Adrenal gland (tissue), 9 donors: ENCODE measurements at regions not wholly inside any gene's neighbourhood (a gene's known extent, or its start where the extent isn't known, plus 50 kb on each side); places are given as distances from the start of the nearest gene placed in this dataset.

Experiments used
- DNase-seq, 7 donors: peaks; one replicate each; pipeline ENCODE4 v3.0.0-alpha.2; 2019 to 2020
- H3K27ac ChIP-seq, 5 donors: fragments of 200-600 bp; sonication (generic) in 4 of 5; 1 replicate in 3 of 5; 2 replicates in 2 of 5; pipeline versions ENCODE4 v1.5.1 to v1.8.0; 2016 to 2020; ENCODE audit warnings: mild to moderate bottlenecking in 1 of 5
- H3K27me3 ChIP-seq: fragments of 200-600 bp; 2 replicates; pipeline ENCODE4 v1.8.0; 2021
- H3K36me3 ChIP-seq, 2 donors: fragments of 200-600 bp; replicated peaks in 1 of 2; 1 replicate in 1 of 2; 2 replicates in 1 of 2; pipeline versions ENCODE4 v1.5.1 to v1.8.0; 2018 to 2022
- H3K4me1 ChIP-seq, 2 donors: fragments of 200-600 bp; replicated peaks in 1 of 2; 1 replicate in 1 of 2; 2 replicates in 1 of 2; pipeline versions ENCODE4 v1.5.1 to v1.8.0; 2018 to 2021
- H3K4me3 ChIP-seq, 4 donors: fragments of 200-600 bp; sonication (generic) in 3 of 4; one replicate each; pipeline ENCODE4 v1.5.1; 2016 to 2018
- H3K9me3 ChIP-seq, 3 donors: fragments of 200-600 bp; sonication (generic) in 1 of 3; replicated peaks in 1 of 3; 1 replicate in 2 of 3; 2 replicates in 1 of 3; pipeline versions ENCODE4 v1.5.1 to v1.8.0; 2016 to 2021
- POLR2A ChIP-seq, 2 donors: fragments of 450-650 bp; IDR thresholded peaks; one replicate each; pipeline ENCODE4 v1.6.1; 2017; ENCODE audit warnings: antibody characterized with exemption in 2 of 2, mild to moderate bottlenecking in 2 of 2, moderate library complexity in 1 of 2
- WGBS, 4 donors: extraction: QIAGEN DNeasy Blood & Tissue Kit in 2 of 4; methylation state at CpG; one replicate each; pipeline versions ENCODE4 v1.1.5 to v1.1.7; 2013 to 2017; 5-methylcytosine and 5-hydroxymethylcytosine counted together
- intact Hi-C, 2 donors: fragments of 100-400 bp; cut with DNase I; formaldehyde crosslinking; loops; one replicate each; pipeline versions ENCODE4 v1.14.1 to v1.15.0; 2022 to 2023
- TF ChIP-seq, protein P1 (sequence below), 6 experiments: fragments of 450-650 bp in 4 of 6; fragments of 200-600 bp in 2 of 6; sonication (generic) in 1 of 6; IDR thresholded peaks; 1 replicate in 5 of 6; 2 replicates in 1 of 6; pipeline versions ENCODE4 v1.5.1 to v1.8.0; 2016 to 2021; ENCODE audit warnings: antibody characterized with exemption in 6 of 6, mild to moderate bottlenecking in 2 of 6, moderate library complexity in 1 of 6
- donor health status: healthy with polysubstance abuse.
- donor health status: Bipolar disorder and iron deficiency.
- donor health status: DM: yes; HTN: yes; CAD: no.
- donor health status: DM: no; HTN: no; CAD: no.
- donor health status: DM: no; HTN: no; CAD: no.

GRCh38 chr11:112565551-112565950 lies 304.9 kb upstream of the PLET1 start:
- Histone ChIP-seq H3K9me3 (no peaks in the 10 kb centered on the region), H3K27ac (no peak overlapping the region), H3K4me1 (peaks cover 6 to 14% of the 10 kb centered on the region in 2 donors), H3K4me3 (no peak overlapping the region), H3K27me3 (no peaks in the 10 kb centered on the region), H3K36me3 (no peaks in the 10 kb centered on the region)
- WGBS, 4 donors: 81 to 85% (median 85%) methylated on average over 5 of the region's 5 CpGs
- TF ChIP-seq POLR2A (IDR thresholded peaks at IDR 0.05): no peak
- TF ChIP-seq, protein P1, sequence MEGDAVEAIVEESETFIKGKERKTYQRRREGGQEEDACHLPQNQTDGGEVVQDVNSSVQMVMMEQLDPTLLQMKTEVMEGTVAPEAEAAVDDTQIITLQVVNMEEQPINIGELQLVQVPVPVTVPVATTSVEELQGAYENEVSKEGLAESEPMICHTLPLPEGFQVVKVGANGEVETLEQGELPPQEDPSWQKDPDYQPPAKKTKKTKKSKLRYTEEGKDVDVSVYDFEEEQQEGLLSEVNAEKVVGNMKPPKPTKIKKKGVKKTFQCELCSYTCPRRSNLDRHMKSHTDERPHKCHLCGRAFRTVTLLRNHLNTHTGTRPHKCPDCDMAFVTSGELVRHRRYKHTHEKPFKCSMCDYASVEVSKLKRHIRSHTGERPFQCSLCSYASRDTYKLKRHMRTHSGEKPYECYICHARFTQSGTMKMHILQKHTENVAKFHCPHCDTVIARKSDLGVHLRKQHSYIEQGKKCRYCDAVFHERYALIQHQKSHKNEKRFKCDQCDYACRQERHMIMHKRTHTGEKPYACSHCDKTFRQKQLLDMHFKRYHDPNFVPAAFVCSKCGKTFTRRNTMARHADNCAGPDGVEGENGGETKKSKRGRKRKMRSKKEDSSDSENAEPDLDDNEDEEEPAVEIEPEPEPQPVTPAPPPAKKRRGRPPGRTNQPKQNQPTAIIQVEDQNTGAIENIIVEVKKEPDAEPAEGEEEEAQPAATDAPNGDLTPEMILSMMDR (IDR thresholded peaks at IDR 0.05): no peak
- intact Hi-C loops: no loop called here
- DNase-seq: no peak

- H3K9me3 ChIP-seq: no peaks in the 10 kb centered on the region
- H3K27me3 ChIP-seq: no peaks in the 10 kb centered on the region
- intact Hi-C loops: no loop called here
- no peak for DNase-seq
- H3K27ac ChIP-seq: no peak overlapping the region
- WGBS, 4 donors: 70 to 85% (median 73%) methylated on average over 2 of the region's 2 CpGs
- no peak overlapping the region for H3K4me3 ChIP-seq
- peaks cover 6 to 14% of the 10 kb centered on the region in 2 donors for H3K4me1 ChIP-seq
- TF ChIP-seq, protein P1 (IDR thresholded peaks at IDR 0.05): no peak
- no peak for TF ChIP-seq POLR2A (IDR thresholded peaks at IDR 0.05)
- no peaks in the 10 kb centered on the region for H3K36me3 ChIP-seq
Measured at GRCh38 chr11:112566124-112566523, 305.5 kb upstream of the PLET1 start.

DNA sequence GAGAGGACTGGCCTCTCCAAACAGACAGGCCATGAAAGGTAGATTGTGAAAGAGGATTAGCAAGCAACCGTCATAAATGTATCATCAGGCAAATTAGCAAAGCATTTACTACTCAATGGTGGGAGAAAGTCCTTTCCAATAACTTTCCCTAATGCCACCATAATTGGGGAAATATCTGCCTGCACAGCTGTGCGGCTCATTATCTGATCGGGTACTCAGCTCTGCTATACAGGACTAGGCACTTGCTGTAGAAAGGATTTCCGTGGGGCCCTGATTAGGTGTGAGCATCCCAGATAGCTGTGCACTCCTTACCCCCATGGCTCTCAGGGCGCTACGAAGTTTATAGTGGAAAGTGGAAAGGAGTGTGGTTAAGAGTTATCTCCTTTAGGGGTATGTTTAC lies 309.7 kb upstream of the PLET1 start:
- no peak for TF ChIP-seq POLR2A (IDR thresholded peaks at IDR 0.05)
- TF ChIP-seq, protein P1 (IDR thresholded peaks at IDR 0.05): no peak
- Histone ChIP-seq H3K36me3 (no peaks in the 10 kb centered on the region), H3K27me3 (no peaks in the 10 kb centered on the region), H3K4me1 (peaks cover 0 to 7% of the 10 kb centered on the region in 2 donors), H3K9me3 (no peaks in the 10 kb centered on the region), H3K4me3 (no peak overlapping the region), H3K27ac (no peak overlapping the region)
- WGBS, 4 donors: 78 to 83% (median 80%) methylated on average over 6 of the region's 6 CpGs
- no peak for DNase-seq
- intact Hi-C loops: no loop called here

DNA sequence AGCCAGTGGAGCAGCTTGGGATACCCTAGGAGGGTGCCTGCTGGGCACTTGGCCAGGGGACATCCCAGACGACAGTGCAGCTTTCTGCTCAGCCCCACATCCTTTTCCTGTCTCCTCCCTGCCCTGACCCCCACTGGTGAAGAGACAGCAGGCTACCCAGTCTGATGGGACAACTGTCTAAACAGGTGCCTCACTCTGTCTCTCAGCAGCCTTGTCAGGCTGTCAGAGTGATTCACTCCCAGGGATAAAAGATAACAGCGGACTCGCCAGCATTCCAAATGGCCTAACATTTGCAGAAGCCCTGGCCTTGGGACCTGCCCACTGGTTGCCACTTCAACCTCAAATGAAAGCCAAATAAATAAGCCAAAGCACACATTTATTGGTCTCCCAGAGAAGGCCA lies 318.6 kb upstream of the PLET1 start:
- Histone ChIP-seq H3K4me3 (no peak overlapping the region), H3K4me1 (peaks cover 0 to 20% of the 10 kb centered on the region in 2 donors), H3K27me3 (no peaks in the 10 kb centered on the region), H3K9me3 (no peaks in the 10 kb centered on the region), H3K27ac (no peak overlapping the region), H3K36me3 (no peaks in the 10 kb centered on the region)
- peak in 6 of 7 donors; percentile 41 to 64 (median 58) for DNase-seq
- intact Hi-C loops: no loop called here
- TF ChIP-seq POLR2A (IDR thresholded peaks at IDR 0.05): no peak
- TF ChIP-seq, protein P1 (IDR thresholded peaks at IDR 0.05): no peak
- 22 to 76% (median 29%) methylated on average over 3 of the region's 3 CpGs for WGBS, 4 donors
